HCT116 (cell line): ENCODE measurements at regions not wholly inside any gene's neighbourhood (a gene's known extent, or its start where the extent isn't known, plus 50 kb on each side); places are given as distances from the start of the nearest gene placed in this dataset.
A peak's percentile ranks its signal among the peaks of the same experiment; 100 is the strongest.

Experiments used
- ATAC-seq: fragments of 200-7000 bp; cut with Tn5 transposase; 2 replicates; pipeline ENCODE4 v1.9.1; 2020; ENCODE audit warnings: mild to moderate bottlenecking, moderate library complexity
- BruUV-seq: library from RNA; stranded (reverse); fragments of 400-500 nt; replicated peaks from 2 replicates; lab custom pipeline; 2021; lab: Mats Ljungman, UMichigan
- CTCF ChIA-PET: fragments of 300-600 bp; sonication (Branson Sonifier 250); formaldehyde crosslinking; loops from one replicate; lab custom pipeline; 2021; ENCODE audit warnings: antibody characterized with exemption; lab: Charles Lee
- POLR2A ChIA-PET: fragments of 300-600, 350-600 bp; sonication (Branson Sonifier 250); formaldehyde crosslinking; loops from one replicate; lab custom pipeline; 2021; ENCODE audit warnings: antibody characterized with exemption; lab: Charles Lee
- RAD21 ChIA-PET, 2 experiments: fragments of 300-600 bp; sonication (Branson Sonifier 250); formaldehyde crosslinking; loops; one replicate each; lab custom pipeline; 2023; ENCODE audit warnings: low total read pairs in 2 of 2; ENCODE audit not compliant: uncharacterized antibody in 2 of 2, unreplicated experiment in 2 of 2, low non-redundant PET in 1 of 2; lab: Charles Lee
- DNase-seq: peaks from one replicate; pipeline ENCODE4 v3.0.0-alpha.2; 2010; ENCODE audit warnings: low read depth, low spot score
- H2AFZ ChIP-seq: fragments of 200-600 bp; shearing (Covaris generic), sonication (generic); 2 replicates; pipeline ENCODE4 v1.6.1; 2017; ENCODE audit warnings: low read depth, mixed run types, mixed read lengths, antibody characterized with exemption, low read length; ENCODE audit not compliant: poor library complexity, severe bottlenecking
- H3K27ac ChIP-seq: 2 replicates; pipeline ENCODE4 v1.5.1; 2012; ENCODE audit warnings: low read depth, low read length
- H3K27me3 ChIP-seq: fragments of 200-600 bp; sonication (generic); 2 replicates; pipeline ENCODE4 v1.6.1; 2016; ENCODE audit warnings: mixed run types, low read length, mixed read lengths; ENCODE audit not compliant: insufficient read depth
- H3K36me3 ChIP-seq, 2 experiments: fragments of 200-500 bp in 1 of 2; fragments of 200-600 bp in 1 of 2; sonication (Bioruptor generic) in 1 of 2; sonication (generic) in 1 of 2; 2 replicates each; pipeline versions ENCODE4 v1.5.1 to v1.6.1; 2014 to 2016; ENCODE audit warnings: low read length in 2 of 2, inconsistent platforms in 1 of 2, mixed read lengths in 1 of 2, mixed run types in 1 of 2; ENCODE audit not compliant: insufficient read depth in 2 of 2, control insufficient read depth in 1 of 2
- H3K4me1 ChIP-seq, 2 experiments: fragments of 200-600 bp in 1 of 2; sonication (generic) in 1 of 2; 2 replicates each; pipeline versions ENCODE4 v1.5.1 to v1.6.1; 2012 to 2017; ENCODE audit warnings: low read length in 2 of 2, inconsistent platforms in 1 of 2, mild to moderate bottlenecking in 1 of 2, mixed read lengths in 1 of 2, mixed run types in 1 of 2, moderate library complexity in 1 of 2; ENCODE audit not compliant: insufficient read depth in 2 of 2, control insufficient read depth in 1 of 2
- H3K4me2 ChIP-seq: fragments of 200-600 bp; sonication (generic); 2 replicates; pipeline ENCODE4 v1.6.1; 2017; ENCODE audit warnings: mixed run types, low read length, mixed read lengths
- H3K4me3 ChIP-seq, 2 experiments: fragments of 200-600 bp in 1 of 2; sonication (generic) in 1 of 2; replicated peaks in 1 of 2; 2 replicates each; pipeline ENCODE4 v1.5.1; 2011 to 2016; ENCODE audit warnings: low read length in 2 of 2, control low read depth in 1 of 2, low read depth in 1 of 2, mild to moderate bottlenecking in 1 of 2, mixed read lengths in 1 of 2, mixed run types in 1 of 2
- H3K79me2 ChIP-seq: fragments of 200-600 bp; sonication (generic); 2 replicates; pipeline ENCODE4 v1.6.1; 2017; ENCODE audit warnings: mild to moderate bottlenecking, mixed run types, low read length, moderate library complexity, mixed read lengths; ENCODE audit not compliant: insufficient read depth
- H3K9ac ChIP-seq: fragments of 200-600 bp; sonication (generic); 2 replicates; pipeline ENCODE4 v1.6.1; 2016; ENCODE audit warnings: low read length, mixed read lengths
- H3K9me2 ChIP-seq: fragments of 200-600 bp; sonication (generic), shearing (Covaris generic); 2 replicates; pipeline ENCODE4 v1.6.1; 2017; ENCODE audit warnings: mixed run types, mild to moderate bottlenecking, moderate library complexity; ENCODE audit not compliant: insufficient read depth
- H3K9me3 ChIP-seq, 2 experiments: fragments of 200-500 bp in 1 of 2; fragments of 200-600 bp in 1 of 2; sonication (Bioruptor generic) in 1 of 2; sonication (generic) in 1 of 2; 2 replicates each; pipeline ENCODE4 v1.6.1; 2014 to 2017; ENCODE audit warnings: low read length in 2 of 2, mixed read lengths in 2 of 2, inconsistent platforms in 1 of 2, low read depth in 1 of 2, mild to moderate bottlenecking in 1 of 2, mixed run types in 1 of 2, moderate library complexity in 1 of 2; ENCODE audit not compliant: control insufficient read depth in 1 of 2, insufficient read depth in 1 of 2
- H4K20me1 ChIP-seq: fragments of 200-600 bp; sonication (generic), shearing (Covaris generic); 2 replicates; pipeline ENCODE4 v1.6.1; 2017; ENCODE audit warnings: mixed run types, mild to moderate bottlenecking, moderate library complexity; ENCODE audit not compliant: insufficient read depth
- CEBPB ChIP-seq: IDR thresholded peaks from 2 replicates; pipeline ENCODE4 v1.6.1; 2012; ENCODE audit warnings: low read depth
- EGR1 ChIP-seq: IDR thresholded peaks from 2 replicates; pipeline ENCODE4 v1.6.1; 2012; ENCODE audit warnings: low read depth
- ELF1 ChIP-seq: IDR thresholded peaks from 2 replicates; pipeline ENCODE4 v1.6.1; 2012; ENCODE audit warnings: low read depth, borderline replicate concordance
- EZH2 ChIP-seq: fragments of 200-600 bp; sonication (generic); IDR thresholded peaks from 2 replicates; pipeline ENCODE4 v1.6.1; 2017; ENCODE audit warnings: antibody characterized with exemption, mixed run types
- EZH2phosphoT487 ChIP-seq: fragments of 200-600 bp; IDR thresholded peaks from 2 replicates; pipeline ENCODE4 v1.6.1; 2018; ENCODE audit warnings: antibody characterized with exemption, borderline replicate concordance
- JUND ChIP-seq: IDR thresholded peaks from 2 replicates; pipeline ENCODE4 v1.6.1; 2012
- POLR2A ChIP-seq: IDR thresholded peaks from 2 replicates; pipeline ENCODE4 v1.7.0; 2011; ENCODE audit warnings: borderline replicate concordance; ENCODE audit not compliant: insufficient read depth, insufficient read length; ENCODE audit errors: extremely low read depth
- POLR2AphosphoS5 ChIP-seq: IDR thresholded peaks from 2 replicates; pipeline ENCODE4 v1.6.1; 2011; ENCODE audit warnings: mild to moderate bottlenecking, low read depth, low read length, moderate library complexity
- RAD21 ChIP-seq: IDR thresholded peaks from 2 replicates; pipeline ENCODE4 v1.6.1; 2012; ENCODE audit warnings: low read depth, mild to moderate bottlenecking
- SP1 ChIP-seq: IDR thresholded peaks from 2 replicates; pipeline ENCODE4 v1.6.1; 2012; ENCODE audit warnings: low read depth
- SRF ChIP-seq: IDR thresholded peaks from 2 replicates; pipeline ENCODE4 v1.6.1; 2012; ENCODE audit warnings: low read depth
- TCF7L2 ChIP-seq: IDR thresholded peaks from 2 replicates; pipeline ENCODE4 v1.7.0; 2011; ENCODE audit warnings: borderline replicate concordance, inconsistent platforms; ENCODE audit not compliant: insufficient read depth, insufficient read length; ENCODE audit errors: extremely low read depth
- YY1 ChIP-seq: IDR thresholded peaks from 2 replicates; pipeline ENCODE4 v1.6.1; 2011; ENCODE audit warnings: low read length, low read depth, moderate library complexity, mild to moderate bottlenecking; ENCODE audit not compliant: insufficient replicate concordance; ENCODE audit errors: extremely low read depth
- ZFX ChIP-seq: fragments of 450-650 bp; IDR thresholded peaks from 2 replicates; pipeline ENCODE4 v1.6.1; 2017
- ZNF274 ChIP-seq: fragments of 200-500 bp; sonication (Bioruptor generic); IDR thresholded peaks from 2 replicates; pipeline ENCODE4 v1.6.1; 2014; ENCODE audit warnings: mild to moderate bottlenecking, low read depth, low read length, inconsistent platforms
- intact Hi-C: fragments of 100-400 bp; cut with micrococcal nuclease; formaldehyde crosslinking; loops from 2 replicates; pipeline ENCODE4 v1.10.0; 2022
- TF ChIP-seq, protein P1 (sequence below): IDR thresholded peaks from 2 replicates; pipeline ENCODE4 v1.6.1; 2012; ENCODE audit warnings: low read depth

- Histone ChIP-seq H3K79me2 (no peaks in the 10 kb centered on the region), H3K9me3 (no peaks in the 10 kb centered on the region), H3K9me2 (no peaks in the 10 kb centered on the region), H3K4me3 (no peak overlapping the region), H3K36me3 (no peaks in the 10 kb centered on the region), H3K27me3 (no peaks in the 10 kb centered on the region), H4K20me1 (no peaks in the 10 kb centered on the region), H3K4me1 (peaks cover 0 to 8% of the 10 kb centered on the region in 2 experiments; a peak in 2 of 4 replicates), H2AFZ (no peak overlapping the region), H3K27ac (no peak overlapping the region), H3K4me2 (no peak overlapping the region), H3K9ac (no peak overlapping the region)
- ChIA-PET CTCF (no interaction called here), POLR2A (no interaction called here), RAD21 (no interaction called here)
- no peak for TF ChIP-seq SP1
- no peak for TF ChIP-seq YY1
- TF ChIP-seq EZH2 = no peak
- TF ChIP-seq RAD21 = no peak
- no peak for TF ChIP-seq TCF7L2
- no peak for TF ChIP-seq ELF1
- TF ChIP-seq POLR2A = no peak
- TF ChIP-seq ZNF274 = no peak
- BruUV-seq = no TSS peak
- intact Hi-C loops = no loop called here
- no peak for DNase-seq
- ATAC-seq = no peak
These were observed 137.0 kb upstream of the FANCL start for GRCh38 chr2:58378152-58378551.

- H3K4me2 ChIP-seq = 0 out of 2 replicates have a peak overlapping the region, but pooled peaks have one; percentile 12
- intact Hi-C loops = no loop called here
- no peaks in the 10 kb centered on the region for H3K79me2 ChIP-seq
- no peak overlapping the region for H3K27ac ChIP-seq
- H3K27me3 ChIP-seq = no peaks in the 10 kb centered on the region
- H3K9ac ChIP-seq = no peak overlapping the region
- H2AFZ ChIP-seq = no peak overlapping the region
- ChIA-PET CTCF (no interaction called here), RAD21 (no interaction called here), POLR2A (no interaction called here)
- DNase-seq = no peak
- no TSS peak for BruUV-seq
- ATAC-seq = no peak
- no peaks in the 10 kb centered on the region for H3K9me3 ChIP-seq
- no peaks in the 10 kb centered on the region for H3K9me2 ChIP-seq
- peaks cover 0 to 8% of the 10 kb centered on the region in 2 experiments; a peak in 2 of 4 replicates for H3K4me1 ChIP-seq
- H3K4me3 ChIP-seq = no peak overlapping the region
- H3K36me3 ChIP-seq = no peaks in the 10 kb centered on the region
- no peaks in the 10 kb centered on the region for H4K20me1 ChIP-seq
- TF ChIP-seq EGR1 (no peak), CEBPB (no peak), ELF1 (no peak), SRF (no peak), POLR2AphosphoS5 (no peak), EZH2phosphoT487 (no peak), ZFX (no peak), YY1 (no peak), EZH2 (no peak), JUND (no peak), POLR2A (no peak), ZNF274 (no peak), TCF7L2 (no peak)
- TF ChIP-seq, protein P1, sequence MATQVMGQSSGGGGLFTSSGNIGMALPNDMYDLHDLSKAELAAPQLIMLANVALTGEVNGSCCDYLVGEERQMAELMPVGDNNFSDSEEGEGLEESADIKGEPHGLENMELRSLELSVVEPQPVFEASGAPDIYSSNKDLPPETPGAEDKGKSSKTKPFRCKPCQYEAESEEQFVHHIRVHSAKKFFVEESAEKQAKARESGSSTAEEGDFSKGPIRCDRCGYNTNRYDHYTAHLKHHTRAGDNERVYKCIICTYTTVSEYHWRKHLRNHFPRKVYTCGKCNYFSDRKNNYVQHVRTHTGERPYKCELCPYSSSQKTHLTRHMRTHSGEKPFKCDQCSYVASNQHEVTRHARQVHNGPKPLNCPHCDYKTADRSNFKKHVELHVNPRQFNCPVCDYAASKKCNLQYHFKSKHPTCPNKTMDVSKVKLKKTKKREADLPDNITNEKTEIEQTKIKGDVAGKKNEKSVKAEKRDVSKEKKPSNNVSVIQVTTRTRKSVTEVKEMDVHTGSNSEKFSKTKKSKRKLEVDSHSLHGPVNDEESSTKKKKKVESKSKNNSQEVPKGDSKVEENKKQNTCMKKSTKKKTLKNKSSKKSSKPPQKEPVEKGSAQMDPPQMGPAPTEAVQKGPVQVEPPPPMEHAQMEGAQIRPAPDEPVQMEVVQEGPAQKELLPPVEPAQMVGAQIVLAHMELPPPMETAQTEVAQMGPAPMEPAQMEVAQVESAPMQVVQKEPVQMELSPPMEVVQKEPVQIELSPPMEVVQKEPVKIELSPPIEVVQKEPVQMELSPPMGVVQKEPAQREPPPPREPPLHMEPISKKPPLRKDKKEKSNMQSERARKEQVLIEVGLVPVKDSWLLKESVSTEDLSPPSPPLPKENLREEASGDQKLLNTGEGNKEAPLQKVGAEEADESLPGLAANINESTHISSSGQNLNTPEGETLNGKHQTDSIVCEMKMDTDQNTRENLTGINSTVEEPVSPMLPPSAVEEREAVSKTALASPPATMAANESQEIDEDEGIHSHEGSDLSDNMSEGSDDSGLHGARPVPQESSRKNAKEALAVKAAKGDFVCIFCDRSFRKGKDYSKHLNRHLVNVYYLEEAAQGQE = no peak
These were observed 136.1 kb upstream of the FANCL start for GRCh38 chr2:58377181-58377580.
